GM23338 (cell line): ENCODE measurements at regions not wholly inside any gene's neighbourhood (a gene's known extent, or its start where the extent isn't known, plus 50 kb on each side); places are given as distances from the start of the nearest gene placed in this dataset.

Experiments
- ATAC-seq: fragments of 200-7000 bp; cut with Tn5 transposase; 3 replicates; pipeline ENCODE4 v1.9.1; 2020
- DNase-seq: peaks from one replicate; pipeline ENCODE4 v3.0.0-alpha.2; 2015; ENCODE audit warnings: low spot score
- H2AFZ ChIP-seq: fragments of 200-600 bp; sonication (generic); 2 replicates; pipeline ENCODE4 v1.8.0; 2016; ENCODE audit warnings: antibody characterized with exemption, mild to moderate bottlenecking, moderate library complexity
- H3F3A ChIP-seq: fragments of 200-600 bp; sonication (generic); replicated peaks from 2 replicates; pipeline ENCODE4 v1.8.0; 2017; ENCODE audit warnings: antibody characterized with exemption, mixed run types, low read depth
- H3K27ac ChIP-seq: fragments of 200-600 bp; sonication (generic); 2 replicates; pipeline ENCODE4 v1.6.1; 2016; ENCODE audit warnings: low read depth
- H3K27me3 ChIP-seq: fragments of 200-600 bp; sonication (generic); 2 replicates; pipeline ENCODE4 v1.8.0; 2016; ENCODE audit warnings: mild to moderate bottlenecking, mixed run types, moderate library complexity; ENCODE audit not compliant: insufficient read depth
- H3K36me3 ChIP-seq: fragments of 200-600 bp; sonication (generic); 2 replicates; pipeline ENCODE4 v1.8.0; 2016; ENCODE audit warnings: mild to moderate bottlenecking; ENCODE audit not compliant: insufficient read depth
- H3K4me1 ChIP-seq: fragments of 200-600 bp; sonication (generic); 2 replicates; pipeline ENCODE4 v1.8.0; 2016; ENCODE audit warnings: mild to moderate bottlenecking, moderate library complexity; ENCODE audit not compliant: insufficient read depth
- H3K4me2 ChIP-seq: fragments of 200-600 bp; sonication (generic); 2 replicates; pipeline ENCODE4 v1.7.1; 2017; ENCODE audit warnings: mixed run types
- H3K4me3 ChIP-seq: fragments of 200-600 bp; sonication (generic); 2 replicates; pipeline ENCODE4 v1.6.1; 2016; ENCODE audit warnings: mixed run types
- H3K79me2 ChIP-seq: fragments of 200-600 bp; sonication (generic); replicated peaks from 2 replicates; pipeline ENCODE4 v1.8.0; 2017; ENCODE audit warnings: mild to moderate bottlenecking; ENCODE audit not compliant: insufficient read depth
- H3K9me2 ChIP-seq: fragments of 200-600 bp; sonication (generic); 2 replicates; pipeline ENCODE4 v1.8.0; 2017; ENCODE audit not compliant: insufficient read depth
- H4K20me1 ChIP-seq: fragments of 200-600 bp; sonication (generic); replicated peaks from 2 replicates; pipeline ENCODE4 v1.8.0; 2017; ENCODE audit warnings: mild to moderate bottlenecking; ENCODE audit not compliant: insufficient read depth
- H3K27ac Mint-ChIP-seq: 2 replicates; pipeline ENCODE4 v1.8.0; 2020; ENCODE audit warnings: inconsistent platforms, mild to moderate bottlenecking, moderate library complexity, mixed read lengths
- H3K27me3 Mint-ChIP-seq: 3 replicates; pipeline ENCODE4 v1.8.0; 2022; ENCODE audit warnings: low read depth, mild to moderate bottlenecking, moderate library complexity, mixed read lengths, inconsistent platforms; ENCODE audit not compliant: insufficient read depth, poor library complexity
- H3K36me3 Mint-ChIP-seq: 3 replicates; pipeline ENCODE4 v1.8.0; 2021; ENCODE audit warnings: low read depth, mild to moderate bottlenecking, inconsistent platforms, moderate library complexity, mixed read lengths
- H3K4me1 Mint-ChIP-seq: 3 replicates; pipeline ENCODE4 v1.8.0; 2020; ENCODE audit warnings: mild to moderate bottlenecking, inconsistent platforms, mixed read lengths
- H3K4me3 Mint-ChIP-seq: 3 replicates; pipeline ENCODE4 v1.8.0; 2021; ENCODE audit warnings: moderate library complexity, mild to moderate bottlenecking, inconsistent platforms, mixed read lengths
- H3K9me3 Mint-ChIP-seq: 3 replicates; pipeline ENCODE4 v1.8.0; 2020; ENCODE audit warnings: moderate library complexity, mild to moderate bottlenecking, inconsistent platforms, mixed read lengths
- EZH2 ChIP-seq: fragments of 200-600 bp; sonication (generic); IDR thresholded peaks from one replicate; pipeline ENCODE4 v1.8.0; 2017; ENCODE audit warnings: antibody characterized with exemption, mild to moderate bottlenecking, low read depth; ENCODE audit not compliant: unreplicated experiment
- NANOG ChIP-seq: IDR thresholded peaks from 2 replicates; pipeline ENCODE4 v1.6.1; 2016; ENCODE audit warnings: antibody characterized with exemption, borderline replicate concordance
- POLR2AphosphoS5 ChIP-seq: IDR thresholded peaks from 2 replicates; pipeline ENCODE4 v1.6.1; 2016; ENCODE audit warnings: antibody characterized with exemption, low read depth
- ZNF114 ChIP-seq: fragments of 250-450 bp; sonication (Bioruptor Pico); IDR thresholded peaks from 2 replicates; pipeline ENCODE4 v1.5.0; 2020; ENCODE audit warnings: mild to moderate bottlenecking, moderate library complexity
- ZNF462 ChIP-seq: fragments of 250-450 bp; sonication (Bioruptor Pico); IDR thresholded peaks from 2 replicates; pipeline ENCODE4 v1.5.0; 2020; ENCODE audit warnings: mild to moderate bottlenecking, moderate library complexity
- TF ChIP-seq, protein P1 (sequence below), 2 experiments: fragments of 200-600 bp in 1 of 2; sonication (generic) in 1 of 2; conservative IDR thresholded peaks; 2 replicates each; pipeline versions ENCODE4 v1.5.1 to v1.6.1; 2016 to 2017; ENCODE audit warnings: antibody characterized with exemption in 2 of 2, low read depth in 2 of 2, mild to moderate bottlenecking in 2 of 2, moderate library complexity in 1 of 2

DNA sequence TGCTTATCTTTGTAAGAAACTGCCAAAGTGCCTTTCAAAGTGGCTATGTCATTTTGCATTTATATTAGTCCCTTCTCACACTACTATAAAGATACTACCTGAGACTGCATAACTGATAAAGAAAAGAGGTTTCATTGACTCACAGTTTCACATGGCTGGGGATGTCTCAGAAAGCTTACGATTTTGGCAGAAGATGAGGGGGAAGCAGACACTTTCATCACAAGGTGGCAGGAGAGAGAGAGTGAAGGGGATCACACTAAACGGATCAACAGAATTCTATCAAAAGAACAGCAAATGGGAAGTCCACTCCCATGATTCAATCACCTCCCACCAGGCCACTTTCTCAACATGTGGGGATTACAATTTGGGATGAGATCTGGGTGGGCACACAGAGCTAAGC lies 1352.0 kb upstream of the B3GALT2 start:
- H3K4me1 Mint-ChIP-seq, result peaks cover 33% of the 10 kb centered on the region
- H3F3A ChIP-seq, result no peaks in the 10 kb centered on the region
- H3K27ac Mint-ChIP-seq, result peak overlapping the region; percentile 9; the same call in 1 of the 2 replicates
- peaks cover 12% of the 10 kb centered on the region; the same call in 2 of the 3 replicates for H3K9me3 Mint-ChIP-seq
- no peak overlapping the region for H3K4me3 Mint-ChIP-seq
- TF ChIP-seq, protein P1, sequence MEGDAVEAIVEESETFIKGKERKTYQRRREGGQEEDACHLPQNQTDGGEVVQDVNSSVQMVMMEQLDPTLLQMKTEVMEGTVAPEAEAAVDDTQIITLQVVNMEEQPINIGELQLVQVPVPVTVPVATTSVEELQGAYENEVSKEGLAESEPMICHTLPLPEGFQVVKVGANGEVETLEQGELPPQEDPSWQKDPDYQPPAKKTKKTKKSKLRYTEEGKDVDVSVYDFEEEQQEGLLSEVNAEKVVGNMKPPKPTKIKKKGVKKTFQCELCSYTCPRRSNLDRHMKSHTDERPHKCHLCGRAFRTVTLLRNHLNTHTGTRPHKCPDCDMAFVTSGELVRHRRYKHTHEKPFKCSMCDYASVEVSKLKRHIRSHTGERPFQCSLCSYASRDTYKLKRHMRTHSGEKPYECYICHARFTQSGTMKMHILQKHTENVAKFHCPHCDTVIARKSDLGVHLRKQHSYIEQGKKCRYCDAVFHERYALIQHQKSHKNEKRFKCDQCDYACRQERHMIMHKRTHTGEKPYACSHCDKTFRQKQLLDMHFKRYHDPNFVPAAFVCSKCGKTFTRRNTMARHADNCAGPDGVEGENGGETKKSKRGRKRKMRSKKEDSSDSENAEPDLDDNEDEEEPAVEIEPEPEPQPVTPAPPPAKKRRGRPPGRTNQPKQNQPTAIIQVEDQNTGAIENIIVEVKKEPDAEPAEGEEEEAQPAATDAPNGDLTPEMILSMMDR (conservative IDR thresholded peaks at IDR 0.05; ENCODE audit: low read depth in 2 of 2), result peak; percentile 42 to 58
- TF ChIP-seq POLR2AphosphoS5, result no peak
- no peak overlapping the region for H3K27ac ChIP-seq
- no peaks in the 10 kb centered on the region for H3K79me2 ChIP-seq
- ATAC-seq (peak; percentile 53), DNase-seq (peak; percentile 24)
- no peaks in the 10 kb centered on the region for H3K27me3 ChIP-seq
- H3K36me3 Mint-ChIP-seq, result peaks cover 7% of the 10 kb centered on the region
- H3K4me2 ChIP-seq, result peak overlapping the region; percentile 44; the same call in 1 of the 2 replicates
- H2AFZ ChIP-seq, result no peak overlapping the region
- peaks cover 2% of the 10 kb centered on the region for H3K27me3 Mint-ChIP-seq
- peaks cover 15% of the 10 kb centered on the region for H3K4me1 ChIP-seq
- H4K20me1 ChIP-seq, result no peaks in the 10 kb centered on the region
- no peaks in the 10 kb centered on the region; the same call in 1 of the 2 replicates for H3K36me3 ChIP-seq
- H3K4me3 ChIP-seq, result no peak overlapping the region
- H3K9me2 ChIP-seq, result peaks cover 6% of the 10 kb centered on the region; the same call in 1 of the 2 replicates

- Mint-ChIP-seq H3K27ac (peak overlapping the region; percentile 13), H3K27me3 (no peaks in the 10 kb centered on the region), H3K4me1 (peaks cover 33% of the 10 kb centered on the region), H3K36me3 (peaks cover 4% of the 10 kb centered on the region), H3K4me3 (no peak overlapping the region), H3K9me3 (peaks cover 10% of the 10 kb centered on the region; the same call in 2 of the 3 replicates)
- peaks cover 8% of the 10 kb centered on the region; the same call in 1 of the 2 replicates for H3K9me2 ChIP-seq
- H3K36me3 ChIP-seq, result no peaks in the 10 kb centered on the region; the same call in 1 of the 2 replicates
- peak overlapping the region; percentile 44 for H3K4me2 ChIP-seq
- ATAC-seq, result no peak
- peak; percentile 29 for DNase-seq
- no peaks in the 10 kb centered on the region for H3K79me2 ChIP-seq
- peaks cover 15% of the 10 kb centered on the region for H3K4me1 ChIP-seq
- no peak overlapping the region for H2AFZ ChIP-seq
- H3K27ac ChIP-seq, result no peak overlapping the region
- H3K4me3 ChIP-seq, result no peak overlapping the region
- no peaks in the 10 kb centered on the region for H3F3A ChIP-seq
- no peaks in the 10 kb centered on the region for H3K27me3 ChIP-seq
- TF ChIP-seq ZNF462 (no peak), ZNF114 (CRISPR knock-in tag) (no peak), NANOG (peak; percentile 74; the same call in 1 of the 2 replicates), EZH2 (no peak)
- no peaks in the 10 kb centered on the region for H4K20me1 ChIP-seq
Measured at GRCh38 chr1:194537521-194537920, 1351.1 kb upstream of the B3GALT2 start.
